ENCODE measurements at regions not wholly inside any gene's neighbourhood (a gene's known extent, or its start where the extent isn't known, plus 50 kb on each side); places are given as distances from the start of the nearest gene placed in this dataset.

GRCh38 chr19:20478936-20479335 lies 86.6 kb downstream of the ZNF737 start:
- Histone ChIP-seq H3K79me2 (ENCODE audit: low read depth) (no peaks in the 10 kb centered on the region), H3K4me1 (replicated peaks; ENCODE audit: insufficient read depth) (no peaks in the 10 kb centered on the region), H4K20me1 (ENCODE audit: insufficient read depth) (no peaks in the 10 kb centered on the region), H3F3A (ENCODE audit: insufficient read depth, low read depth) (no peaks in the 10 kb centered on the region), H3K4me2 (no peak overlapping the region), H2AFZ (no peak overlapping the region), H3K9me3 (ENCODE audit: insufficient read depth, low read depth) (peaks cover 11% of the 10 kb centered on the region; the same call in 1 of the 2 replicates), H3K9me2 (ENCODE audit: insufficient read depth) (no peaks in the 10 kb centered on the region), H3K4me3 (no peak overlapping the region), H3K36me3 (ENCODE audit: low read depth) (no peaks in the 10 kb centered on the region), H3K27me3 (ENCODE audit: insufficient read depth, low read depth) (no peaks in the 10 kb centered on the region), H3K27ac (no peak overlapping the region)
- BruUV-seq (replicated peaks): no TSS peak
- TF ChIP-seq, protein P1, sequence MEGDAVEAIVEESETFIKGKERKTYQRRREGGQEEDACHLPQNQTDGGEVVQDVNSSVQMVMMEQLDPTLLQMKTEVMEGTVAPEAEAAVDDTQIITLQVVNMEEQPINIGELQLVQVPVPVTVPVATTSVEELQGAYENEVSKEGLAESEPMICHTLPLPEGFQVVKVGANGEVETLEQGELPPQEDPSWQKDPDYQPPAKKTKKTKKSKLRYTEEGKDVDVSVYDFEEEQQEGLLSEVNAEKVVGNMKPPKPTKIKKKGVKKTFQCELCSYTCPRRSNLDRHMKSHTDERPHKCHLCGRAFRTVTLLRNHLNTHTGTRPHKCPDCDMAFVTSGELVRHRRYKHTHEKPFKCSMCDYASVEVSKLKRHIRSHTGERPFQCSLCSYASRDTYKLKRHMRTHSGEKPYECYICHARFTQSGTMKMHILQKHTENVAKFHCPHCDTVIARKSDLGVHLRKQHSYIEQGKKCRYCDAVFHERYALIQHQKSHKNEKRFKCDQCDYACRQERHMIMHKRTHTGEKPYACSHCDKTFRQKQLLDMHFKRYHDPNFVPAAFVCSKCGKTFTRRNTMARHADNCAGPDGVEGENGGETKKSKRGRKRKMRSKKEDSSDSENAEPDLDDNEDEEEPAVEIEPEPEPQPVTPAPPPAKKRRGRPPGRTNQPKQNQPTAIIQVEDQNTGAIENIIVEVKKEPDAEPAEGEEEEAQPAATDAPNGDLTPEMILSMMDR (conservative IDR thresholded peaks at IDR 0.05): no peak
- no peak for TF ChIP-seq EZH2 (IDR thresholded peaks at IDR 0.05; ENCODE audit: low read depth)
- intact Hi-C loops (cut with micrococcal nuclease; ENCODE audit: unreplicated experiment): no loop called here
- no peak for DNase-seq
- ChIA-PET POLR2A (ENCODE audit: unreplicated experiment) (no interaction called here), CTCF (no interaction called here)

DNA sequence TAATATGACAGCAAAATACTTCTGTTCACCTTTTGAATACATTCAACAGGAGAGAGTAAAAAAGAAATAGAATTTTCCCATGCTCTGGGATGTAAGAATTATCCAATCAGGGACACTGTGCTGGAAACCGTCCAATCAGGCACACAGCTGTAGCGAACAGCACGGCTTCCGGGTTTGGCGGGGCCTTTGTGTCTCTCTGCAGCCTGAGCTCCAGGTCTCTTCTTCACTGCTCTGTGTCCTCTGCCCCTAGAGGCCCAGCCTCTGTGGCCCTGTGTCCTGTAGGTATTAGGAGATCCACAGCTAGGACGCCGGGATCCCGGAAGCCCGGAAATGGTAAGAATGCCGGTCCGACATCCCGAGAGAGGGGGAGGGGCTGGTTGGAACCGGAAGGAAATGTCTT lies 92.7 kb downstream of the ZNF737 start:
- H3K36me3 ChIP-seq (ENCODE audit: low read depth): no peaks in the 10 kb centered on the region
- peak overlapping the region; percentile 59; the same call in 1 of the 2 replicates for H2AFZ ChIP-seq
- TF ChIP-seq EZH2 (IDR thresholded peaks at IDR 0.05; ENCODE audit: low read depth): no peak
- TF ChIP-seq, protein P1 (conservative IDR thresholded peaks at IDR 0.05): no peak
- peaks cover 12% of the 10 kb centered on the region; the same call in 1 of the 2 replicates for H3K9me3 ChIP-seq (ENCODE audit: insufficient read depth, low read depth)
- no peak for DNase-seq
- H3K27me3 ChIP-seq (ENCODE audit: insufficient read depth, low read depth): no peaks in the 10 kb centered on the region
- ChIA-PET CTCF (no interaction called here), POLR2A (ENCODE audit: unreplicated experiment) (interaction anchor here (0.6 kb wide), 1 partner anchor 177 kb away, joined by 4 read pairs; no protein-coding TSS in a partner anchor)
- H3K4me1 ChIP-seq (replicated peaks; ENCODE audit: insufficient read depth): no peaks in the 10 kb centered on the region
- peak overlapping the region; percentile 8 for H3K4me2 ChIP-seq
- H3K79me2 ChIP-seq (ENCODE audit: low read depth): no peaks in the 10 kb centered on the region
- H3F3A ChIP-seq (ENCODE audit: insufficient read depth, low read depth): no peaks in the 10 kb centered on the region
- BruUV-seq (replicated peaks): no TSS peak
- no peak overlapping the region for H3K4me3 ChIP-seq
- H4K20me1 ChIP-seq (ENCODE audit: insufficient read depth): no peaks in the 10 kb centered on the region
- no peaks in the 10 kb centered on the region for H3K9me2 ChIP-seq (ENCODE audit: insufficient read depth)
- intact Hi-C loops (cut with micrococcal nuclease; ENCODE audit: unreplicated experiment): no loop called here
- no peak overlapping the region for H3K27ac ChIP-seq

DNA sequence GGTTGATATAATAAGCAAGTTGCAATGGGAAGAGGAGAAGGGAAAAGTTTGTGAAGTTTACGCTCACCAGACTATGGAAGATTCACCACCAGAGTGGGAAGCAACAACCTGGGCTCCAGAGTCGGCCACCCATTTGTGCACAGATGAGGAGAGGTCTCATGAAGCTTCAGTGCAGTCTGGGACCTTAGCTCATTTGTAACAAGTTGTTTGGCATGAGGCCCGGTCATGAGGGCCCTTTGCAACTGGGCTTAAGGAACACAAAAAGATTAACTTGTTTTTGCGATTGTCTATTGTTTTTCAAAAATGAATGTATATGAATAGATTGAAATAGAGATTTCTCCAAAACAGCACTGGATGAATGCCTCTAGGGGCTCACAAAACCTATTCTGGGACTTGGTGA lies 94.2 kb downstream of the ZNF737 start:
- Histone ChIP-seq H4K20me1 (ENCODE audit: insufficient read depth) (no peaks in the 10 kb centered on the region), H3K27ac (no peak overlapping the region), H3K4me3 (no peak overlapping the region), H3K9me3 (ENCODE audit: insufficient read depth, low read depth) (peaks cover 12% of the 10 kb centered on the region), H3K27me3 (ENCODE audit: insufficient read depth, low read depth) (no peaks in the 10 kb centered on the region), H3F3A (ENCODE audit: insufficient read depth, low read depth) (no peaks in the 10 kb centered on the region), H3K9me2 (ENCODE audit: insufficient read depth) (no peaks in the 10 kb centered on the region), H2AFZ (no peak overlapping the region), H3K4me2 (no peak overlapping the region), H3K36me3 (ENCODE audit: low read depth) (no peaks in the 10 kb centered on the region), H3K79me2 (ENCODE audit: low read depth) (no peaks in the 10 kb centered on the region), H3K4me1 (replicated peaks; ENCODE audit: insufficient read depth) (no peaks in the 10 kb centered on the region)
- no peak for TF ChIP-seq EZH2 (IDR thresholded peaks at IDR 0.05; ENCODE audit: low read depth)
- TF ChIP-seq, protein P1 (conservative IDR thresholded peaks at IDR 0.05): no peak
- ChIA-PET POLR2A (ENCODE audit: unreplicated experiment) (no interaction called here), CTCF (no interaction called here)
- no peak for DNase-seq
- intact Hi-C loops (cut with micrococcal nuclease; ENCODE audit: unreplicated experiment): no loop called here
- no TSS peak for BruUV-seq (replicated peaks)

Measured in PC-9 (cell line).